ENCODE measurements at regions not wholly inside any gene's neighbourhood (a gene's known extent, or its start where the extent isn't known, plus 50 kb on each side); places are given as distances from the start of the nearest gene placed in this dataset.

DNA sequence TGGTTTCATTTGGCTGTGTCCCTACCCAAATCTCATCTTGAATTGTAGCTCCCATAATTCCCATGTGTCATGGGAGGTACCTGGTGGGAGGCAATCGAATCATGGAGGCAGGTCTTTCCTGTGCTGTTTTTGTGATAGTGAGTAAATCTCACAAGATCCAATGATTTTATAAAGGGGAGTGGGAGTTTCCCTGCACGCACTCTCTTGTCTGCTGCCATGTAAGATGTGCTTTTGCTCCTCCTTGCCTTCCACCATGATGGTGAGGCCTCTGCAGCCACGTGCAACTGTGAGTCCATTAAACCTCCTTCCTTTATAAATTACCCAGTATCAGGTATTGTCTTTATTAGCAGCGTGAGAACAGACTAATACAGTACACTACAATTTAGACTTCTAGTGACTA lies 67.5 kb upstream of the LINC01488 start:
- DNase-seq (ENCODE audit: low spot score), result no peak

DNA sequence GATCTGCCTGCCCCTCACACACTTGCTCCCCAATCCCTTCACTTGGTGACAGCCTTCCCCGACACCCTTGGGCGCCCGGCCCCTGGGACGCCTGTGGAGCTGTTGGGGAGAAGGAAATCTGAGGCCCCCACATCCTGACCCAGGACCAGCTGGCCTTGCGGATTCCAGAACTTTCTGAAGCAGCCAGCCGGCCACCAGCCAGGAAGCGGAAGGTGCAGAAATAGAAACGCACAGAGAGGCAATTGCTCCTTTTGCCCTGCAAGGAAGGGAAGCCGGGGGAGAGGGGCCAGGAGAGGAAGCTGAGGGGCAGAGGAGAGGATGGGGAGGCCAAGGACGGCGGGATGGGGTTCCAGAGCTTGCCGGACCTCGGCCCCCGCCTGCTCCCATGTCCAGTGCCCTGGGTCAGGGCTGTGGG lies 66.7 kb upstream of the LINC01488 start:
- no peak for DNase-seq (ENCODE audit: low spot score)

GRCh38 chr11:69415411-69416142 lies 65.9 kb upstream of the LINC01488 start:
- DNase-seq (ENCODE audit: low spot score), result no peak

DNA sequence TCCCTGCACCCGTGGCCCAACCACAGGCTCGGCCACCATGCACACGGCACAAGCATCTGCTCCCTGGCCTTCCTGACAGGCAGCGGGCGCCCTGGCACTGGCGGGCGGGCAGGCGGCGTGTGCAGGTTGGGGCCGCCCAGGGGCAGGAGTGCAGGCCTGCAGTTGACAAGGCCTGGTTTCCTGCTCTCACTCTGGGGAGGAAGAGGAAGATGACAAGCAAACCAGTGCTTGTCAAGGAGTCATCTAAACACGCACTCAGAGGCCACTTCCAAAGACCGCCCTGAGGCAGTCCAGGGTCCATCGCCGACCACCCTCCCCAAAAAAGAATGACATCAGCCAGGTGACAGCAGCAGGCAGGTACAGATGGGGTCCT lies 65.3 kb upstream of the LINC01488 start:
- no peak for DNase-seq (ENCODE audit: low spot score)

GRCh38 chr11:69416762-69417698 lies 64.4 kb upstream of the LINC01488 start:
- peak; percentile 71 for DNase-seq (ENCODE audit: low spot score)

DNA sequence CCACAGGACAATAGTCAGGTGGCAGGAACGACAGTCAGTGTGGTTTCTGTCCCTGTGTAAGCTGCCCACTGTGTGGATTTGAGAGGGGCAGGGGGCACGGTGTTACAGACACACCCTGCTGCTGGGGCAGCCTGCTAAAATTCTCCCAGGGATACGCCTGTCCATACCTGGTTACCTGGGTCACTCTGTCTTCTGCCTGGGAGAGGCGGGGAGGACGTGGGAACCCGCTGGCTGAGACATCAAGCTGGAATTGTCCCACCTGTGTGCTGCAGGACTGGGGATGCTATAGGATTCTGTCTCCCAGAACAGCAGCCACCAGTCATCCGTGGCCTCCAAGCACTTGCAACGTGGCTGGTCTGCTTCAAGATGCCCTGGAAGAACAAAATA lies 63.8 kb upstream of the LINC01488 start:
- DNase-seq (ENCODE audit: low spot score), result peak; percentile 69

DNA sequence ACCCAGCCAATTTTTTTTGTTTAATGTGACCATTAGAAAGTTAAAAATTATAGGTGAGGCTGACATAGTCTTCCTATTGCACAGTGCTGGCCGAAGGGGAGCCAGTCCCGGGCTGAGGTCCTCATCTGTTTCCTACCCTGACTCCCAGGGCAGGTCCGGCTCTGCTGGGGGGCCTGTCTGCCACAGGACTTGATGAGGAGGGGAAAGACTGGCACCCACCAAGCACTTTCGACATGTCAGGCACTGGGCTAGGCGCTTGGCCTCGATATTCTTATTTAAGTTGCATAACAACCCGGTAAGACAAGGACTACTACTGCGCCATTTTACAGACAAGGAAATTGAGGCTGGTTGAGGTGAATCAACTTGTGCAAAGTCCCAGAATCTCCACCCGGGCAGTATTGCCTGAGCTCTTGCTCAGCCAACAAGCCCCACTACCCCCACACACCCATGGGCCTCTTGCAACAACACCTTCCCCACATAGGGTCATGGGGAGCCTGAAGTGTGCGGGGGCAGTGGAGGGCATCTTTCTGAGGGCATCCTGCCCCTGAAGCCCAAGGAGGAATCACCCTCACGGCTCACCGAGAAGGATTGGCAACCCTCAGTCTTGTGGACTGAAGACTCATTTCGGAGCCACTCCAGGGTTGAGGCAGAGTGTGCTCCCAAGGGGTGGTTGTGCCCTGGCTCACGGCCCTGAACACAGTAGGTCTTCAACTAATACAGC lies 62.7 kb upstream of the LINC01488 start:
- DNase-seq (ENCODE audit: low spot score), result no peak

DNA sequence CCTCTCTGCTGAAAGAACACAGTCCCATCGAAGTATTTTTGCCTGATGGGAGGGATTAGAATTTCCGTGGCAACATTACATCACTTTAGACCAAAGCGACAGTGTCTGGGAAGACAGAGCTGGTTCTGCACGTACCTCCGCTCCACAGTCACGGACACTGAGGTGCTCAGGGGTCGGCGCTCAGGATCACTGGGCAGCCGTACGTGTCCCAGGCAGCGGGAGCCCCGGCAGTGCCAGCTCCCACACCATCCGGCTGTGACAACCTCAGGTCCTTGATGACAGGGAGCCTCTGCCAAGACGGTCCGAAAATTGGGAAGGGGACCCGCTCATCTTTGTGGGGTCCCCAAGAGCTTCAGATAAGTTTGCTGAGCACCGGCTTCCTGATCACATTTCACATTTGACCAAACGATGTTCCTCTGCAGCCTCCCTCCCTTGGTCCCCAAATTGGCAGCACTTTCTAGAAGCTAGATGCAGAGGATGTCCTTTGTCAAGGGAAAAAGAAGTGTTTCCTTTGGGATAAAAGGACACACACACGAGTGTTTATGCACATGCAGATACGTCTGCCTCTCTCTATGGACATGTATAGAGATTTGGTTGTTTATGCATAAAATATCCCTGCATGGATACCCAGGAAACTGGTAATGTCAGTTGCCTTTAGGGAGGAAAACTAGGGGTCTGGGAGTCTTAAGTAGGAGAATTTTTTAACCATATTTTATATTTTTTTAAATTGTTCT lies 61.6 kb upstream of the LINC01488 start:
- DNase-seq (ENCODE audit: low spot score), result peak; percentile 35

DNA sequence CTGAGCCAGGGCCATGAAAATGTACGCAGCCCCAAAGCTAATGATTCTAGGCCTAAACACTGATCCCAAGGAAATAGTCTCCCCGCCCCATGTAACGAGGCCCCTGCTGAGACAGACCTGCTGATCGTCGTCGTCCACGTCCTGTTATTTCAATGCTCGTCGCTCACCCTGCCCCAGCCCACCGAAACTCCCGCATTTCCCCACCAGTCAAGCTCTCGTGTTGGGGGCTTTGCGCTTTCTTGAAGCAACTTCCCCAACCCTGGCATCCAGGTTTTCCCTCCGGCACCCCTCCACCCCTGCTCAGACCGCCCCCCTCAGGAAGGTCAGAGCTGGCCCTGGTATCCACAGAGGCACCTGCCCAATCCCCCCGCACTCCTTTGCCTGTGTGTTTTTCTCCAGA lies 58.8 kb upstream of the LINC01488 start:
- no peak for DNase-seq (ENCODE audit: low spot score)

DNA sequence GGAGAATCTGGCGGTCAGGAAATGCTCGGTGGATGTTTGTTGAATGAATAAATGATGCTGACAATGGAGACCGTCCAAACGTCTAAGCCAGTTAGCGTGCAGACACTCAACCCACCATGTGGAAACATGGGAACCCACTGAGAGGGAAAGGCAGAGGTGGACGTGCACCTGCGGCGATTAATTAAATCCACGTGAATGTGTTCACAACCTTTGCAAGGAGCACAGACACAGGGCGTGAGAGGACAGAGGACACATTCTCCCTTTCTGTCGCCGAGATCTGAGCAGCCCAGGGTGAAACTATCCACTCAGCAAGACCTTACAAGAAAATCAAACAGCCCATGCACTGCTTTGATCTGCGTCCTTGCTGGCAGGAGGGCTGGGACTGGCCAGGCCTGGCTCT lies 58.3 kb upstream of the LINC01488 start:
- no peak for DNase-seq (ENCODE audit: low spot score)

GRCh38 chr11:69423611-69424385 lies 57.7 kb upstream of the LINC01488 start:
- no peak for DNase-seq (ENCODE audit: low spot score)

DNA sequence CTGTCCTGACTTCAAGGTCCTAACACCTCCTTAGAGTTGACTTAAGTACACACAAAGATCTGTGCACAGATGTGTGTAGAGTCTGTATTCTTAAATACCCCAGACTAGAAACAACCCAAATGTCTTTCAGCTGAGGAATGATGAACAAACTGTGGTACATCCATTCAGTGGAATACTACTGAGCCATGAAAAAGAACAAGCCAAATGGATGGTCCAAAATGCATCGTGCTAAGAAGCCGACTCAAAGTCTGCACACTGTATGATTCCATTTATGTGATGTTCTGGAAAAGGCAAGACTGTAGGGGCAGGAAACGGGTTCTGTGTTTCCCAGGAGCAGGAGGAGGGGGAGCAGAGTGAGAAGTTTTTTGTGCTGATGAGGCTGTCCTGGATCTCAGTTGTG lies 56.7 kb upstream of the LINC01488 start:
- no peak for DNase-seq (ENCODE audit: low spot score)

GRCh38 chr11:69425444-69425843 lies 56.0 kb upstream of the LINC01488 start:
- no peak for DNase-seq (ENCODE audit: low spot score)

DNA sequence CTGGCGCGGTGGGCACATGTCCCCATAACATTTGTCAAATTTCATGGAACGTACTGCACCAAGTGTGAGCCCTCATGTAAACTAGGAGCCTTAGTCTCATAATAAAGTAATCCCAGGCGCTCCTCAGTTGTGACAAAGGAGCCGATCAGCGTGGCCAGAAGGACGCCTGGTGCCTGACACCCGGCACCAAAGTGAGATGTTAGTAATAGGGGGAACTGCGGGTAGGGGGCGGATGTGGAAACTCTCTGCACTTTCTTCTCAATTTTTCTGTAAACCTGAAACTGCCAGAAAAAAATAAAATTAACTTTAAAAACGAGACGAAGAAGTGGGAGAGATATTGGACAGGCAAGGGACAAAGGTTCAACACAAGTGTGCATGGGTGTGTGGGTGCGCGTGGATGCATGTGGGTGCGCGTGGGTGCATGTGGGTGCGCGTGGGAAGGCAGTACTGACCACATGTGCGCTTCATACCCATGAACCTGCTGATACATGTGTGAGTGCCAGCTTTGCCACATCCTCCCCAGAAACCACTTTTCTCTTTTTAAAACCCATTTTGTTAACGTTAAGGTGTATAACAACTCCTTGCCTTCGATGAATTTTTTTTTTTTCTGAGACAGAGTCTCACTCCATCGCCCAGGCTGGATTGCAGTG lies 55.4 kb upstream of the LINC01488 start:
- no peak for DNase-seq (ENCODE audit: low spot score)

DNA sequence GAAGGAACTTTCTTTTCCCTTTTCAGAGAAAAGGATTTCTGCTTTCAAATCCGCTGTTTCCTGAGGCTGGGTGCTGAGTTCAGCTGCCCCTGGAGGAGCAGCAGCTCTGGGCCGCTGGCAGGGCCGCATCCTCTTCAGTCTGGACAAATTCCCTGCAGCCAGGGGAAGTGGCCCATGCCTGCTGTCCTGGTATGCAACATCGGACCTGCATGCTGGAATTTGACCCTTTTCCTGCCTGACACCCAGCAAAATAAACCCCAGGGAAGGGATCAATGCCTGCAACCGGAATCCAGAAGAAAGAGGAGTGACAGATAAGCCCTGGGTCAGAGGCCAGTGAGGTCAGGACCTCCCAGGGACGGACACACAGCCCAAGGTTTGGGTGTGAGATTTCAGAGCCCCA lies 54.1 kb upstream of the LINC01488 start:
- DNase-seq (ENCODE audit: low spot score), result no peak

- no peak for DNase-seq (ENCODE audit: low spot score)
Measured at GRCh38 chr11:69427906-69428880, 53.3 kb upstream of the LINC01488 start.

- DNase-seq (ENCODE audit: low spot score), result no peak
Measured at GRCh38 chr11:69429716-69430491, 51.6 kb upstream of the LINC01488 start.

GRCh38 chr11:69430566-69430965 lies 50.9 kb upstream of the LINC01488 start:
- no peak for DNase-seq (ENCODE audit: low spot score)

- DNase-seq (ENCODE audit: low spot score), result no peak
Measured at GRCh38 chr11:69431136-69431535, 50.3 kb upstream of the LINC01488 start.
